ENCODE measurements at regions not wholly inside any gene's neighbourhood (a gene's known extent, or its start where the extent isn't known, plus 50 kb on each side); places are given as distances from the start of the nearest gene placed in this dataset.
"Not testable (repeated sequence)": the region's sequence is repeated elsewhere in the genome, so short reads cannot be mapped to it uniquely, and the experiment has no call there.

DNA sequence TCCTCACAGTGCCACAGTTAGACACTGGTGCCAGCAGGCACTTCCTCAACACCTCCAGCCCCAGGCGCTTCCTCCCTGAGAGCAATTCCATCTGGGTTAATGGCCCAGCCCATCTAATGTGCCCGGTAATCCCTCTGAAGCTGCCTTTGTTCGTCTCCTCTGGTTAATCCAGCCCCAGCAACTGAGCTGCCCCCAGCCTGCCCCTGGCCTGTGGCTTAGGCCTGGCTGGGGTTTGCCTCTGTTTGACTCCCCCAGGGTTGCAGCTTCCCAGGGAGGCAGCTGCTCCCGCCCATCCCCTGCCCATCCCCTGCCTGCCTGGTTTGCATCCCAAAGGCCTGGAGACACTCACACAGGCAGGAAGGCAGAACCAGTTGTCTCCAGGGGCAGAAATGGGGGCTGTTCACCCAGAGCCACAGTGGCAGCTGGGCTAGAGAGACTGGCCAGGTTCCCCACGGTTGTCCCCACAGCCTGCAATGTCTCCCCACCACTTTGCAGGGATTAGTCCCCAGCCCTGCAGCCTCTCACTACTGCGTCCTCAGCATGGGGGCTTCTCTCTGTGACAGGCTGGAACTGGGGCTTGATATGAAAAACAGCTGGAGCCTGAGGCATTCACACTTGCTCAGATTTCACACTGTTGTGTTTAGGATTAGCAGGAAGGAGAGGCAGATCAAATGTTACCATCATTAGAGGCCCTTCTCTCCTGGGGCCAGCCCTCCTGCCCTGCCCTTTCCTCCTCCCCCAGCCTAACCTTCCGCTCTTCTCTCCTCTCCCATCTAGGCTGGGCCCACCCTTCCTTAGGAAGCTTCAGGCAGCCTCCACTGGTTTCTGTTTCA is 120.2 kb downstream of the TLR5 start:
- DNase-seq (ENCODE audit: low spot score in 2 of 2): no peak
- Histone ChIP-seq H3K9me3 (no peaks in the 10 kb centered on the region), H3K36me3 (no peaks in the 10 kb centered on the region), H3K27ac (no peak overlapping the region), H3K27me3 (no peaks in the 10 kb centered on the region), H3K4me3 (no peak overlapping the region), H3K4me1 (no peaks in the 10 kb centered on the region)
- 52% methylated on average over 7 of the region's 7 CpGs for WGBS
- TF ChIP-seq POLR2AphosphoS5 (IDR thresholded peaks at IDR 0.05) (no peak), POLR2A (IDR thresholded peaks at IDR 0.05) (no peak), EP300 (IDR thresholded peaks at IDR 0.05) (no peak)
- TF ChIP-seq, protein P1, sequence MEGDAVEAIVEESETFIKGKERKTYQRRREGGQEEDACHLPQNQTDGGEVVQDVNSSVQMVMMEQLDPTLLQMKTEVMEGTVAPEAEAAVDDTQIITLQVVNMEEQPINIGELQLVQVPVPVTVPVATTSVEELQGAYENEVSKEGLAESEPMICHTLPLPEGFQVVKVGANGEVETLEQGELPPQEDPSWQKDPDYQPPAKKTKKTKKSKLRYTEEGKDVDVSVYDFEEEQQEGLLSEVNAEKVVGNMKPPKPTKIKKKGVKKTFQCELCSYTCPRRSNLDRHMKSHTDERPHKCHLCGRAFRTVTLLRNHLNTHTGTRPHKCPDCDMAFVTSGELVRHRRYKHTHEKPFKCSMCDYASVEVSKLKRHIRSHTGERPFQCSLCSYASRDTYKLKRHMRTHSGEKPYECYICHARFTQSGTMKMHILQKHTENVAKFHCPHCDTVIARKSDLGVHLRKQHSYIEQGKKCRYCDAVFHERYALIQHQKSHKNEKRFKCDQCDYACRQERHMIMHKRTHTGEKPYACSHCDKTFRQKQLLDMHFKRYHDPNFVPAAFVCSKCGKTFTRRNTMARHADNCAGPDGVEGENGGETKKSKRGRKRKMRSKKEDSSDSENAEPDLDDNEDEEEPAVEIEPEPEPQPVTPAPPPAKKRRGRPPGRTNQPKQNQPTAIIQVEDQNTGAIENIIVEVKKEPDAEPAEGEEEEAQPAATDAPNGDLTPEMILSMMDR (IDR thresholded peaks at IDR 0.05): no peak

DNA sequence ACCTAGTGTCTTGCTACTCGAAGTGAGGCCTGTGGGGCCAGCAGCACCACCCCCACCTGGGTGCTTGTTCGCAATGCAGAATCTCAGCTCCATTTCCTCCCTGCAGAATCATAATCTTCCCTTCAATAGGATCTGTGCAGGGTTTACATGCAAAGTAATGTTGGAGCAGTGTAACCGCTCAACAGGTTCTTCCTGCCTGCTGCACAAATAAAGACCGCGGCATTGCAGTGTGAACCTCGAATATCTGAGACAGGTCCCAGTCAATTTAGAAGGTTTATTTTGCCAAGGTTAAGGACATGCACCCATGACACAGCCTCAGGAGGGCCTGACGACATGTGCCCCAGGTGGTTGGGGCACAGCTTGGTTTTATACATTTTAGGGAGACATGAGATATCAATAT is 119.2 kb downstream of the TLR5 start:
- DNase-seq (ENCODE audit: low spot score in 2 of 2): no peak
- Histone ChIP-seq H3K9me3 (no peaks in the 10 kb centered on the region), H3K36me3 (no peaks in the 10 kb centered on the region), H3K4me1 (no peaks in the 10 kb centered on the region), H3K27me3 (no peaks in the 10 kb centered on the region), H3K4me3 (no peak overlapping the region), H3K27ac (no peak overlapping the region)
- TF ChIP-seq EP300 (IDR thresholded peaks at IDR 0.05) (no peak), POLR2AphosphoS5 (IDR thresholded peaks at IDR 0.05) (no peak), POLR2A (IDR thresholded peaks at IDR 0.05) (no peak)
- TF ChIP-seq, protein P1 (IDR thresholded peaks at IDR 0.05): no peak
- WGBS: 92% methylated on average over 7 of the region's 7 CpGs

DNA sequence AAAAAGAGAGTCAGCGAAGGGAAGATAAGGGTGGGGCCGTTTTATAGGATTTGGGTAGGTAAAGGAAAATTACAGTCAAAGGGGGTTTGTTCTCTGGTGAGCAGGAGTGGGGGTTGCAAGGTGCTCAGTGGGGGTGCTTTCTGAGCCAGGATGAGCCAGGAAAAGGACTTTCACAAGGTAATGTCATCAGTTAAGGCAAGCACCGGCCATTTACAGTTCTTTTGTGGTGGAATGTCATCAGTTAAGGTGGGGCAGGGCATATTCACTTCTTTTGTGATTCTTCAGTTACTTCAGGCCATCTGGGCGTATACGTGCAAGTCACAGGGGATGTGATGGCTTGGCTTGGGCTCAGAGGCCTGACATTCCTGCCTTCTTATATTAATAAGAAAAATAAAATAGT is 118.6 kb downstream of the TLR5 start:
- not testable (repeated sequence) for H3K4me1 ChIP-seq; H3K27ac ChIP-seq; DNase-seq (ENCODE audit: low spot score in 2 of 2); H3K4me3 ChIP-seq; H3K36me3 ChIP-seq; H3K27me3 ChIP-seq; H3K9me3 ChIP-seq
- 97% methylated on average over 4 of the region's 5 CpGs for WGBS

DNA sequence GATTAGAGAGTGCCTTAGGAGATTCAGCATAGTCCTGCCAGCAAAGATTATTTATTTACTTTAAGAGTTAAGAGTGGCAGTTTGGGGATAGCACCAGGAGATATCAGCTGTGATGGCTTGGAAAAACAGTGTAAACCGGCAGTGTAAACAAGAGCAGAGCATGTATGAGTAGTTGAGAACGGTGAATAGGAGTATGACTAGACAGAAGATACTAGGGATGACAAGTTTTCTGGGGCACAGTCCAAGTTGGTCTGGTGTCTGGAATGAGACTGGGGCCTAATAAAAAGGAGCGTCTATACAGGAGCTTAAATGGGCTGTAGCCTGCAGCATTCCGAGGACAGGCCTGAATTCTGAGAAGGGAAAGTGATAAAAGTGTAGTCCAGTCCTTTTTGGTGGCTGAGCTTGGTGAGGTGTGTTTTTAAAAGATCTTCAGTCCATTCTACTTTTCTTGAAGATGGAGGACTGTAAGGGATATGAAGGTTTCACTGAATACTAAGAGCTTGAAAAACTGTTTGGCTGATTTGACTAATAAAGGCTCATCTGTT is 117.8 kb downstream of the TLR5 start:
- H3K4me3 ChIP-seq; DNase-seq (ENCODE audit: low spot score in 2 of 2); H3K4me1 ChIP-seq; H3K9me3 ChIP-seq; H3K27me3 ChIP-seq; H3K27ac ChIP-seq; H3K36me3 ChIP-seq: not testable (repeated sequence)
- WGBS: 63% methylated on average over 4 of the region's 4 CpGs

DNA sequence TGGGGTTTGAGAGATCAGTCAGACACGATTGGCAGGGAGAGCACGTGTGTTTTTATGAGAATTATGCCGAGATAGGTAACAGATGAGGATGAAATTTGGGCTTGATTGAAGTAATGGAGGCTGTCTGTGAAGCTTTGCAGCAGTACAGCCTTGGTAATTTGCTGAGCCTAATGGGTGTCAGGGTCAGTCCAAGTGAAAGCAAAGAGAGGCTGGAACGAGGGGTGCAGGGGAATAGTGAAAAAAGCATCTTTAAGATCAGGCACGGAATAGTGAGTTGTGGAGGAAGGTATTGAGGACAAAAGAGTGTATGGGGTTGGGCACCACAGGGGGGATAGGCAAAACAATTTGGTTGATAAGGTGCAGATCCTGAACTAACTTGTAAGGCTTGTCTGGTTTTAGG is 116.4 kb downstream of the TLR5 start:
- not testable (repeated sequence) for H3K9me3 ChIP-seq; H3K4me3 ChIP-seq; H3K27me3 ChIP-seq; H3K27ac ChIP-seq; DNase-seq (ENCODE audit: low spot score in 2 of 2); H3K36me3 ChIP-seq; H3K4me1 ChIP-seq
- WGBS: 82% methylated on average over 5 of the region's 5 CpGs

DNA sequence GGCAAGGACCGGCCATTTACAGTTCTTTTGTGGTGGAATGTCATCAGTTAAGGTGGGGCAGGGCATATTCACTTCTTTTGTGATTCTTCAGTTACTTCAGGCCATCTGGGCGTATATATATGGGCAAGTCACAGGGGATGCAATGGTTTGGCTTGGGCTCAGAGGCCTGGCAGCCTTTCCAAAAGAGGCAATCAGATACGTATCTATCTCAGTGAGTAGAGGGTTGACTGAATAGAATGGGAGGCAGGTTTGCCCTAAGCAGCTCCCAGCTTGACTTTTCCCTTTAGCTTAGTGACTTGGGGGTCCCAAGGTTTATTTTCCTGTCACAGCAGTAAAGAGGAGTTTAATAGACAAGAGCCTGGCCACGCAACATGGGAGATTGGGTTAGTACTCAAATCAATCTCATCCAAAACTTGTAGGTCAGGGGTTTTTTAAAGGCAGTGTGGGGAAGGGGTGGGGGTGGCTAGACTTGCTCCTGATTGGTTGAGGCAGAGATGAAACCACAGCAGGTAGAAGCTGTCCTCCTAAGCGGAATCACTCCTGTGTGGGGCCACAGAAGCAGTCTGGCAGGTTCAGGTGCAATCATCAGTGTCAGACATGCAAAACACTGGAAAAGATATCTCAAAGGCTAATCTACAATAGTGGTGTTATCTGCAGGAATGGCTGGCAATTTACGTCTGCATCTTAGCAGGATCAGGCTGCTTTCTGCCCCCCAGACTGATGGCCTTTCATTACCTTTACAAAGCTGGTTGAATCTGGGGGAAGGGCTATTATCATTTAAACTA is 112.9 kb downstream of the TLR5 start:
- DNase-seq (ENCODE audit: low spot score in 2 of 2): no peak
- no peak overlapping the region for H3K4me3 ChIP-seq
- no peak for TF ChIP-seq EP300 (IDR thresholded peaks at IDR 0.05)
- TF ChIP-seq POLR2AphosphoS5 (IDR thresholded peaks at IDR 0.05): no peak
- TF ChIP-seq POLR2A (IDR thresholded peaks at IDR 0.05): no peak
- TF ChIP-seq, protein P1 (IDR thresholded peaks at IDR 0.05): no peak
- no peaks in the 10 kb centered on the region for H3K9me3 ChIP-seq
- H3K27ac ChIP-seq: no peak overlapping the region
- no peaks in the 10 kb centered on the region for H3K36me3 ChIP-seq
- H3K27me3 ChIP-seq: no peaks in the 10 kb centered on the region
- H3K4me1 ChIP-seq: peaks cover 16% of the 10 kb centered on the region
- WGBS: 66% methylated on average over 6 of the region's 6 CpGs

Measured in suprapubic skin (tissue), 4 donors.